ENCODE measurements at regions not wholly inside any gene's neighbourhood (a gene's known extent, or its start where the extent isn't known, plus 50 kb on each side); places are given as distances from the start of the nearest gene placed in this dataset.

GRCh38 chr7:84533182-84533581 is 338.6 kb upstream of the SEMA3A start:
- H3K27me3 ChIP-seq (ENCODE audit: insufficient read depth in 3 of 3, low read length in 2 of 3), result no peaks in the 10 kb centered on the region
- H3K36me3 ChIP-seq (ENCODE audit: insufficient read depth in 1 of 2, low read depth in 1 of 2), result no peaks in the 10 kb centered on the region
- intact Hi-C loops (cut with DNase I), result no loop called here
- H3K4me1 ChIP-seq, result no peaks in the 10 kb centered on the region
- H3K4me3 ChIP-seq, result no peak overlapping the region
- no peak overlapping the region for H3K27ac ChIP-seq
- no peak for TF ChIP-seq CTCF (IDR thresholded peaks at IDR 0.05)
- ATAC-seq, result no peak
- DNase-seq, result no peak
- no peaks in the 10 kb centered on the region for H3K9me3 ChIP-seq

GRCh38 chr7:84532196-84532595 is 337.6 kb upstream of the SEMA3A start:
- DNase-seq (no peak), ATAC-seq (no peak)
- no peak overlapping the region for H3K4me3 ChIP-seq
- H3K4me1 ChIP-seq, result no peaks in the 10 kb centered on the region
- TF ChIP-seq CTCF (IDR thresholded peaks at IDR 0.05), result no peak
- intact Hi-C loops (cut with DNase I), result no loop called here
- no peaks in the 10 kb centered on the region for H3K9me3 ChIP-seq
- H3K36me3 ChIP-seq (ENCODE audit: insufficient read depth in 1 of 2, low read depth in 1 of 2), result no peaks in the 10 kb centered on the region
- H3K27me3 ChIP-seq (ENCODE audit: insufficient read depth in 3 of 3, low read length in 2 of 3), result no peaks in the 10 kb centered on the region
- no peak overlapping the region for H3K27ac ChIP-seq

GRCh38 chr7:84529480-84530205 is 335.1 kb upstream of the SEMA3A start:
- Histone ChIP-seq H3K4me3 (no peak overlapping the region), H3K9me3 (no peaks in the 10 kb centered on the region), H3K36me3 (ENCODE audit: insufficient read depth in 1 of 2, low read depth in 1 of 2) (no peaks in the 10 kb centered on the region), H3K27me3 (ENCODE audit: insufficient read depth in 3 of 3, low read length in 2 of 3) (no peaks in the 10 kb centered on the region), H3K27ac (no peak overlapping the region), H3K4me1 (no peaks in the 10 kb centered on the region)
- DNase-seq (no peak), ATAC-seq (no peak)
- intact Hi-C loops (cut with DNase I), result no loop called here
- no peak for TF ChIP-seq CTCF (IDR thresholded peaks at IDR 0.05)
- 88 to 92% (median 90%) methylated on average over 3 of the region's 3 CpGs for WGBS, 3 donors

GRCh38 chr7:84528756-84529479 is 334.3 kb upstream of the SEMA3A start:
- ATAC-seq, result no peak
- Histone ChIP-seq H3K36me3 (ENCODE audit: insufficient read depth in 1 of 2, low read depth in 1 of 2) (no peaks in the 10 kb centered on the region), H3K4me3 (no peak overlapping the region), H3K27ac (no peak overlapping the region), H3K27me3 (ENCODE audit: insufficient read depth in 3 of 3, low read length in 2 of 3) (no peaks in the 10 kb centered on the region), H3K4me1 (no peaks in the 10 kb centered on the region), H3K9me3 (no peaks in the 10 kb centered on the region)
- no peak for DNase-seq
- TF ChIP-seq CTCF (IDR thresholded peaks at IDR 0.05), result no peak
- intact Hi-C loops (cut with DNase I), result no loop called here
